Esophagus mucosa (tissue), 1 donor: ENCODE measurements at regions not wholly inside any gene's neighbourhood (a gene's known extent, or its start where the extent isn't known, plus 50 kb on each side); places are given as distances from the start of the nearest gene placed in this dataset.
A peak's percentile ranks its signal among the peaks of the same experiment; 100 is the strongest.
"Not testable (repeated sequence)": the region's sequence is repeated elsewhere in the genome, so short reads cannot be mapped to it uniquely, and the experiment has no call there.

Experiments
- ATAC-seq: fragments of 200-7000 bp; cut with Tn5 transposase; one replicate; pipeline ENCODE4 v1.9.1; 2020
- donor health status: DM: yes; HTN: yes; CAD: no.

GRCh38 chr3:181609030-181609767 lies 102.5 kb upstream of the SOX2 start:
- no peak for ATAC-seq

- no peak for ATAC-seq
Observed at GRCh38 chr3:181604267-181604666, 107.5 kb upstream of the SOX2 start.

- ATAC-seq, result no peak
Observed at GRCh38 chr3:181596126-181596525, 115.6 kb upstream of the SOX2 start.

GRCh38 chr3:181590939-181591338 lies 120.8 kb upstream of the SOX2 start:
- not testable (repeated sequence) for ATAC-seq

- ATAC-seq, result no peak
Observed at GRCh38 chr3:181582619-181583018, 129.1 kb upstream of the SOX2 start.

- no peak for ATAC-seq
Observed at GRCh38 chr3:181581656-181582055, 130.1 kb upstream of the SOX2 start.

GRCh38 chr3:181578743-181579142 lies 133.0 kb upstream of the SOX2 start:
- no peak for ATAC-seq

- no peak for ATAC-seq
Observed at GRCh38 chr3:181572432-181572831, 139.3 kb upstream of the SOX2 start.

GRCh38 chr3:181570472-181570871 lies 141.3 kb upstream of the SOX2 start:
- no peak for ATAC-seq

- ATAC-seq, result no peak
Observed at GRCh38 chr3:181569356-181569940, 142.3 kb upstream of the SOX2 start.

GRCh38 chr3:181568693-181569092 lies 143.0 kb upstream of the SOX2 start:
- ATAC-seq, result no peak

- ATAC-seq, result peak; percentile 35
Observed at GRCh38 chr3:181568248-181568647, 143.5 kb upstream of the SOX2 start.

GRCh38 chr3:181567311-181568075 lies 144.2 kb upstream of the SOX2 start:
- ATAC-seq, result no peak

GRCh38 chr3:181565416-181565815 lies 146.3 kb upstream of the SOX2 start:
- no peak for ATAC-seq

GRCh38 chr3:181564222-181564621 lies 147.5 kb upstream of the SOX2 start:
- ATAC-seq, result no peak

- ATAC-seq, result no peak
Observed at GRCh38 chr3:181561139-181562031, 150.3 kb upstream of the SOX2 start.

- no peak for ATAC-seq
Observed at GRCh38 chr3:181558870-181559269, 152.9 kb upstream of the SOX2 start.

- no peak for ATAC-seq
Observed at GRCh38 chr3:181555681-181556080, 156.0 kb upstream of the SOX2 start.

- ATAC-seq, result peak; percentile 68
Observed at GRCh38 chr3:181554233-181554765, 157.4 kb upstream of the SOX2 start.

GRCh38 chr3:181549266-181549665 lies 162.5 kb upstream of the SOX2 start:
- ATAC-seq, result no peak

GRCh38 chr3:181541414-181541813 lies 170.3 kb upstream of the SOX2 start:
- no peak for ATAC-seq

GRCh38 chr3:181534781-181535221 lies 176.9 kb upstream of the SOX2 start:
- ATAC-seq, result no peak
